ENCODE measurements at regions not wholly inside any gene's neighbourhood (a gene's known extent, or its start where the extent isn't known, plus 50 kb on each side); places are given as distances from the start of the nearest gene placed in this dataset.

DNA sequence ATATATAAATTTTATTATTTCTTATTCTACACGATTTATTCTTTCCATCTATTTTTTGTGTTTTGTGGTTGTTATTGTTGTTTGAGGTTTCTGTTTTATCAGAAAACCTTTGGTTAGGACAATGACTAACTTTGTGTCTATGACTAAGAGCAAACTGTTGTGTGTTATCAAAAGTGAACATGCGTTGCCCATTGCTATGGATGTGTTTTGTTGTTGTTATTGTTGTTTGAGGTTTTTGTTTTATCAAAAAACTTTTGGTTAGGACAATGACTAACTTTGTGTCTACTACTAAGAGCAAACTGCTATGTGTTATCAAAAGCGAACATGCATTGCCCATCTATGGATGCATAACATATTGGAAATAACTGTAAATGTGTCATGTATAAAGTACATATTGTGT lies 692.3 kb downstream of the SLITRK1 start:
- WGBS, result 68% methylated on average over 3 of the region's 3 CpGs
- no peaks in the 10 kb centered on the region for H3K4me1 ChIP-seq (ENCODE audit: control insufficient read depth in 4 of 4, insufficient read depth in 4 of 4, low read length in 3 of 4)
- DNase-seq (ENCODE audit: low spot score), result no peak
- TF ChIP-seq EGR1 (IDR thresholded peaks at IDR 0.05; ENCODE audit: low read depth in 2 of 2) (no peak), YY1 (IDR thresholded peaks at IDR 0.05) (no peak), HNF4G (IDR thresholded peaks at IDR 0.05) (no peak), HNF4A (conservative IDR thresholded peaks at IDR 0.05) (no peak), REST (IDR thresholded peaks at IDR 0.05) (no peak), FOXA1 (IDR thresholded peaks at IDR 0.05) (no peak), TAF1 (conservative IDR thresholded peaks at IDR 0.05) (no peak), MAX (IDR thresholded peaks at IDR 0.05) (no peak), NR2F2 (IDR thresholded peaks at IDR 0.05) (no peak), GABPA (IDR thresholded peaks at IDR 0.05 in 1 of 2, conservative IDR thresholded peaks at IDR 0.05 in 1 of 2) (no peak), SP1 (IDR thresholded peaks at IDR 0.05) (no peak), JUND (IDR thresholded peaks at IDR 0.05) (no peak)
- TF ChIP-seq, protein P1, sequence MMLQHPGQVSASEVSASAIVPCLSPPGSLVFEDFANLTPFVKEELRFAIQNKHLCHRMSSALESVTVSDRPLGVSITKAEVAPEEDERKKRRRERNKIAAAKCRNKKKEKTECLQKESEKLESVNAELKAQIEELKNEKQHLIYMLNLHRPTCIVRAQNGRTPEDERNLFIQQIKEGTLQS (IDR thresholded peaks at IDR 0.05), result no peak
- TF ChIP-seq, protein P2, sequence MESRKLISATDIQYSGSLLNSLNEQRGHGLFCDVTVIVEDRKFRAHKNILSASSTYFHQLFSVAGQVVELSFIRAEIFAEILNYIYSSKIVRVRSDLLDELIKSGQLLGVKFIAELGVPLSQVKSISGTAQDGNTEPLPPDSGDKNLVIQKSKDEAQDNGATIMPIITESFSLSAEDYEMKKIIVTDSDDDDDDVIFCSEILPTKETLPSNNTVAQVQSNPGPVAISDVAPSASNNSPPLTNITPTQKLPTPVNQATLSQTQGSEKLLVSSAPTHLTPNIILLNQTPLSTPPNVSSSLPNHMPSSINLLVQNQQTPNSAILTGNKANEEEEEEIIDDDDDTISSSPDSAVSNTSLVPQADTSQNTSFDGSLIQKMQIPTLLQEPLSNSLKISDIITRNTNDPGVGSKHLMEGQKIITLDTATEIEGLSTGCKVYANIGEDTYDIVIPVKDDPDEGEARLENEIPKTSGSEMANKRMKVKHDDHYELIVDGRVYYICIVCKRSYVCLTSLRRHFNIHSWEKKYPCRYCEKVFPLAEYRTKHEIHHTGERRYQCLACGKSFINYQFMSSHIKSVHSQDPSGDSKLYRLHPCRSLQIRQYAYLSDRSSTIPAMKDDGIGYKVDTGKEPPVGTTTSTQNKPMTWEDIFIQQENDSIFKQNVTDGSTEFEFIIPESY (IDR thresholded peaks at IDR 0.05), result no peak
- H3K9ac ChIP-seq (ENCODE audit: low read depth in 1 of 2, low read length in 2 of 2), result no peak overlapping the region
- H3K27ac ChIP-seq (ENCODE audit: low read depth in 1 of 2, low read length in 2 of 2), result no peak overlapping the region
- no peak overlapping the region for H3K4me3 ChIP-seq (ENCODE audit: low read depth in 1 of 3, low read length in 3 of 3)
- no peaks in the 10 kb centered on the region for H3K36me3 ChIP-seq (ENCODE audit: control insufficient read depth in 4 of 4, insufficient read depth in 3 of 4, low read depth in 1 of 4, low read length in 3 of 4)
- H3K9me3 ChIP-seq (ENCODE audit: control insufficient read depth in 4 of 4, low read length in 3 of 4), result peaks cover 0 to 5% (median 2%) of the 10 kb centered on the region in 4 donors
- H3K27me3 ChIP-seq (ENCODE audit: control insufficient read depth in 4 of 4, insufficient read depth in 4 of 4, low read length in 3 of 4), result no peaks in the 10 kb centered on the region

- WGBS, result 53% methylated on average over 2 of the region's 2 CpGs
- Histone ChIP-seq H3K36me3 (ENCODE audit: control insufficient read depth in 4 of 4, insufficient read depth in 3 of 4, low read depth in 1 of 4, low read length in 3 of 4) (no peaks in the 10 kb centered on the region), H3K9ac (ENCODE audit: low read depth in 1 of 2, low read length in 2 of 2) (no peak overlapping the region), H3K9me3 (ENCODE audit: control insufficient read depth in 4 of 4, low read length in 3 of 4) (peaks cover 0 to 5% (median 2%) of the 10 kb centered on the region in 4 donors), H3K27ac (ENCODE audit: low read depth in 1 of 2, low read length in 2 of 2) (no peak overlapping the region), H3K4me1 (ENCODE audit: control insufficient read depth in 4 of 4, insufficient read depth in 4 of 4, low read length in 3 of 4) (no peaks in the 10 kb centered on the region), H3K4me3 (ENCODE audit: low read depth in 1 of 3, low read length in 3 of 3) (no peak overlapping the region), H3K27me3 (ENCODE audit: control insufficient read depth in 4 of 4, insufficient read depth in 4 of 4, low read length in 3 of 4) (no peaks in the 10 kb centered on the region)
- DNase-seq (ENCODE audit: low spot score), result no peak
- TF ChIP-seq JUND (IDR thresholded peaks at IDR 0.05) (no peak), HNF4A (conservative IDR thresholded peaks at IDR 0.05) (no peak), MAX (IDR thresholded peaks at IDR 0.05) (no peak), FOXA1 (IDR thresholded peaks at IDR 0.05) (no peak), GABPA (IDR thresholded peaks at IDR 0.05 in 1 of 2, conservative IDR thresholded peaks at IDR 0.05 in 1 of 2) (no peak), RAD21 (IDR thresholded peaks at IDR 0.05) (no peak), HNF4G (IDR thresholded peaks at IDR 0.05) (no peak), NR2F2 (IDR thresholded peaks at IDR 0.05) (no peak), FOXA2 (IDR thresholded peaks at IDR 0.05) (no peak), TAF1 (conservative IDR thresholded peaks at IDR 0.05) (no peak), EGR1 (IDR thresholded peaks at IDR 0.05; ENCODE audit: low read depth in 2 of 2) (no peak), REST (IDR thresholded peaks at IDR 0.05) (no peak), SP1 (IDR thresholded peaks at IDR 0.05) (no peak), YY1 (IDR thresholded peaks at IDR 0.05) (no peak), RXRA (IDR thresholded peaks at IDR 0.05) (no peak)
- TF ChIP-seq, protein P1 (IDR thresholded peaks at IDR 0.05), result no peak
- TF ChIP-seq, protein P2 (IDR thresholded peaks at IDR 0.05), result no peak
Observed at GRCh38 chr13:83184819-83185218, 697.5 kb downstream of the SLITRK1 start.
